ENCODE measurements at regions not wholly inside any gene's neighbourhood (a gene's known extent, or its start where the extent isn't known, plus 50 kb on each side); places are given as distances from the start of the nearest gene placed in this dataset.

GRCh38 chr2:235199128-235199527 lies 247.3 kb downstream of the SH3BP4 start (continued):
- no peak for TF ChIP-seq ZNF462 (CRISPR knock-in tag; IDR thresholded peaks at IDR 0.05)

GRCh38 chr2:235200216-235200615 lies 248.4 kb downstream of the SH3BP4 start:
- no peak for ATAC-seq
- Mint-ChIP-seq H3K27me3 (ENCODE audit: insufficient read depth, low read depth, poor library complexity) (peaks cover 6% of the 10 kb centered on the region), H3K4me1 (no peaks in the 10 kb centered on the region; the same call in 2 of the 3 replicates), H3K27ac (no peak overlapping the region), H3K36me3 (ENCODE audit: low read depth) (no peaks in the 10 kb centered on the region), H3K9me3 (peaks cover 2% of the 10 kb centered on the region; the same call in 1 of the 3 replicates), H3K4me3 (no peak overlapping the region)
- H3F3A ChIP-seq (replicated peaks; ENCODE audit: low read depth): no peaks in the 10 kb centered on the region
- H3K4me3 ChIP-seq: no peak overlapping the region
- no peaks in the 10 kb centered on the region; the same call in 1 of the 2 replicates for H4K20me1 ChIP-seq (replicated peaks; ENCODE audit: insufficient read depth)
- H3K36me3 ChIP-seq (ENCODE audit: insufficient read depth): no peaks in the 10 kb centered on the region
- H3K4me2 ChIP-seq: no peak overlapping the region
- H3K79me2 ChIP-seq (replicated peaks; ENCODE audit: insufficient read depth): no peaks in the 10 kb centered on the region
- no peak overlapping the region for H3K27ac ChIP-seq (ENCODE audit: low read depth)
- H3K27me3 ChIP-seq (ENCODE audit: insufficient read depth): no peaks in the 10 kb centered on the region
- no peak overlapping the region for H2AFZ ChIP-seq
- DNase-seq (ENCODE audit: low spot score): no peak
- H3K9me2 ChIP-seq (ENCODE audit: insufficient read depth): no peaks in the 10 kb centered on the region
- no peak for TF ChIP-seq CTCF (conservative IDR thresholded peaks at IDR 0.05; ENCODE audit: low read depth in 2 of 2)
- H3K4me1 ChIP-seq (ENCODE audit: insufficient read depth): no peaks in the 10 kb centered on the region

All from GM23338 (cell line).